Mucosa of gallbladder (tissue), 1 donor: ENCODE measurements at regions not wholly inside any gene's neighbourhood (a gene's known extent, or its start where the extent isn't known, plus 50 kb on each side); places are given as distances from the start of the nearest gene placed in this dataset.
A peak's percentile ranks its signal among the peaks of the same experiment; 100 is the strongest.
"Not testable (repeated sequence)": the region's sequence is repeated elsewhere in the genome, so short reads cannot be mapped to it uniquely, and the experiment has no call there.

Source experiments
- DNase-seq: peaks from one replicate; pipeline ENCODE4 v3.0.0-alpha.2; 2020; ENCODE audit warnings: low spot score
- donor health status: DM: no; HTN: no; CAD: no.

- no peak for DNase-seq
Measured at GRCh38 chrX:16319929-16320328, 152.6 kb downstream of the MAGEB17 start.

GRCh38 chrX:16320765-16321355 is 153.6 kb downstream of the MAGEB17 start:
- DNase-seq: no peak

GRCh38 chrX:16333453-16333852 is 166.2 kb downstream of the MAGEB17 start:
- DNase-seq: no peak

GRCh38 chrX:16335181-16335580 is 167.9 kb downstream of the MAGEB17 start:
- no peak for DNase-seq

- no peak for DNase-seq
Measured at GRCh38 chrX:16347968-16348670, 180.8 kb downstream of the MAGEB17 start.

GRCh38 chrX:16357902-16358301 is 190.6 kb downstream of the MAGEB17 start:
- DNase-seq: no peak

GRCh38 chrX:16360056-16360455 is 192.8 kb downstream of the MAGEB17 start:
- DNase-seq: not testable (repeated sequence)

GRCh38 chrX:16368696-16369095 is 201.4 kb downstream of the MAGEB17 start:
- no peak for DNase-seq

GRCh38 chrX:16376056-16376455 is 208.8 kb downstream of the MAGEB17 start:
- DNase-seq: no peak

- DNase-seq: no peak
Measured at GRCh38 chrX:16386126-16386525, 218.8 kb downstream of the MAGEB17 start.

GRCh38 chrX:16392597-16392996 is 225.3 kb downstream of the MAGEB17 start:
- no peak for DNase-seq

GRCh38 chrX:16394290-16394689 is 227.0 kb downstream of the MAGEB17 start:
- no peak for DNase-seq

GRCh38 chrX:16403808-16404207 is 236.5 kb downstream of the MAGEB17 start:
- no peak for DNase-seq

GRCh38 chrX:16416588-16416987 is 233.4 kb upstream of the S100G start:
- no peak for DNase-seq

- no peak for DNase-seq
Measured at GRCh38 chrX:16418650-16419049, 231.3 kb upstream of the S100G start.

- no peak for DNase-seq
Measured at GRCh38 chrX:16427668-16428067, 222.3 kb upstream of the S100G start.

GRCh38 chrX:16429406-16429805 is 220.6 kb upstream of the S100G start:
- DNase-seq: no peak

GRCh38 chrX:16431266-16431665 is 218.7 kb upstream of the S100G start:
- DNase-seq: no peak

- DNase-seq: no peak
Measured at GRCh38 chrX:16433021-16433420, 216.9 kb upstream of the S100G start.

- DNase-seq: no peak
Measured at GRCh38 chrX:16435399-16435986, 214.5 kb upstream of the S100G start.

GRCh38 chrX:16436348-16437188 is 213.4 kb upstream of the S100G start:
- DNase-seq: peak; percentile 82

- DNase-seq: no peak
Measured at GRCh38 chrX:16440446-16440845, 209.5 kb upstream of the S100G start.
